ENCODE measurements at regions not wholly inside any gene's neighbourhood (a gene's known extent, or its start where the extent isn't known, plus 50 kb on each side); places are given as distances from the start of the nearest gene placed in this dataset.

DNA sequence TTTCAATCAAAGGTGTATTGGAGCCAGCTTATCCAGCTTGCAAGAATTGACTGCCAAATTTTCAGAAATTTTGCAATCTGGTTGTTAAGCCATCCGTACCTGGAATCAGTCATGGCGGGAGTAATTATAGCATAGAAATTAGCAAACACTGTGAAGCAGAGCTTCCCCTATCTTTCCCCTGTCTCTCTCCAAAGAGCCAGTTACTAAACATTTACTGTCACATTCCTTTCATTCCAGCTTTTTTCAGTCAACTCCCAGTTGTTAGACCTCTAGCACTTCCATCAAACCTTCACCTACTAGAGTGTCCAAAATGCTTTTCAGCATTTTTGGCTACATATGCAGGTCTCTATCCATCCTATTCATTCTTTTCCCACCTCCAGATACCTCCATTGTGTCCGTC is 137.4 kb downstream of the MC4R start:
- Histone ChIP-seq H3K27me3 (replicated peaks; ENCODE audit: insufficient read depth) (no peaks in the 10 kb centered on the region), H3K9me3 (no peaks in the 10 kb centered on the region), H3K27ac (no peak overlapping the region), H3K4me1 (replicated peaks) (no peaks in the 10 kb centered on the region), H3K4me3 (no peak overlapping the region), H3K36me3 (no peaks in the 10 kb centered on the region)
- intact Hi-C loops (cut with DNase I): no loop called here
- no peak for DNase-seq (ENCODE audit: low spot score)
- WGBS: 64% methylated on average over 3 of the region's 3 CpGs
- TF ChIP-seq, protein P1, sequence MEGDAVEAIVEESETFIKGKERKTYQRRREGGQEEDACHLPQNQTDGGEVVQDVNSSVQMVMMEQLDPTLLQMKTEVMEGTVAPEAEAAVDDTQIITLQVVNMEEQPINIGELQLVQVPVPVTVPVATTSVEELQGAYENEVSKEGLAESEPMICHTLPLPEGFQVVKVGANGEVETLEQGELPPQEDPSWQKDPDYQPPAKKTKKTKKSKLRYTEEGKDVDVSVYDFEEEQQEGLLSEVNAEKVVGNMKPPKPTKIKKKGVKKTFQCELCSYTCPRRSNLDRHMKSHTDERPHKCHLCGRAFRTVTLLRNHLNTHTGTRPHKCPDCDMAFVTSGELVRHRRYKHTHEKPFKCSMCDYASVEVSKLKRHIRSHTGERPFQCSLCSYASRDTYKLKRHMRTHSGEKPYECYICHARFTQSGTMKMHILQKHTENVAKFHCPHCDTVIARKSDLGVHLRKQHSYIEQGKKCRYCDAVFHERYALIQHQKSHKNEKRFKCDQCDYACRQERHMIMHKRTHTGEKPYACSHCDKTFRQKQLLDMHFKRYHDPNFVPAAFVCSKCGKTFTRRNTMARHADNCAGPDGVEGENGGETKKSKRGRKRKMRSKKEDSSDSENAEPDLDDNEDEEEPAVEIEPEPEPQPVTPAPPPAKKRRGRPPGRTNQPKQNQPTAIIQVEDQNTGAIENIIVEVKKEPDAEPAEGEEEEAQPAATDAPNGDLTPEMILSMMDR (IDR thresholded peaks at IDR 0.05): no peak
- TF ChIP-seq POLR2A (IDR thresholded peaks at IDR 0.05): no peak
- TF ChIP-seq POLR2AphosphoS5 (IDR thresholded peaks at IDR 0.05): no peak

DNA sequence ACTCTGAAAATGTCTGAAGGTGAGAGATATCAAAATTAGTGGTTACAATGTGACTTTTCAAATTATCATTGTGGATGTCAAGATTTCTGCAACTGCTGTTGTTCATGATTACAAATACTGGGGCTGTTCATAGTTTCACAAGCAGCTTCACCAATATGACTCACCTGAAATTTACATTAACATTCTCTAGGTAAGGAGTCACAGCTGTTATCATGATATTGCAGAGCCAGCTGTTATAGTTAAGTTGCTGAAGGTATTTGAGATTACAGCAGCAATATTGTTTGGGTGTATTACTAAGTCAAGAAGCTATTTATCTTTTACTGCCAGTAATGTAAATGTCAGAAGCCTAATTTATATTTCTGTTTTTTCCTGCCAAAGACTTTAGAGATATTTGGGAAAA is 140.0 kb downstream of the MC4R start:
- Histone ChIP-seq H3K27me3 (replicated peaks; ENCODE audit: insufficient read depth) (no peaks in the 10 kb centered on the region), H3K9me3 (no peaks in the 10 kb centered on the region), H3K4me1 (replicated peaks) (no peaks in the 10 kb centered on the region), H3K36me3 (no peaks in the 10 kb centered on the region), H3K27ac (no peak overlapping the region), H3K4me3 (no peak overlapping the region)
- TF ChIP-seq, protein P1 (IDR thresholded peaks at IDR 0.05): no peak
- TF ChIP-seq POLR2A (IDR thresholded peaks at IDR 0.05) (no peak), POLR2AphosphoS5 (IDR thresholded peaks at IDR 0.05) (no peak)
- intact Hi-C loops (cut with DNase I): no loop called here
- no peak for DNase-seq (ENCODE audit: low spot score)

DNA sequence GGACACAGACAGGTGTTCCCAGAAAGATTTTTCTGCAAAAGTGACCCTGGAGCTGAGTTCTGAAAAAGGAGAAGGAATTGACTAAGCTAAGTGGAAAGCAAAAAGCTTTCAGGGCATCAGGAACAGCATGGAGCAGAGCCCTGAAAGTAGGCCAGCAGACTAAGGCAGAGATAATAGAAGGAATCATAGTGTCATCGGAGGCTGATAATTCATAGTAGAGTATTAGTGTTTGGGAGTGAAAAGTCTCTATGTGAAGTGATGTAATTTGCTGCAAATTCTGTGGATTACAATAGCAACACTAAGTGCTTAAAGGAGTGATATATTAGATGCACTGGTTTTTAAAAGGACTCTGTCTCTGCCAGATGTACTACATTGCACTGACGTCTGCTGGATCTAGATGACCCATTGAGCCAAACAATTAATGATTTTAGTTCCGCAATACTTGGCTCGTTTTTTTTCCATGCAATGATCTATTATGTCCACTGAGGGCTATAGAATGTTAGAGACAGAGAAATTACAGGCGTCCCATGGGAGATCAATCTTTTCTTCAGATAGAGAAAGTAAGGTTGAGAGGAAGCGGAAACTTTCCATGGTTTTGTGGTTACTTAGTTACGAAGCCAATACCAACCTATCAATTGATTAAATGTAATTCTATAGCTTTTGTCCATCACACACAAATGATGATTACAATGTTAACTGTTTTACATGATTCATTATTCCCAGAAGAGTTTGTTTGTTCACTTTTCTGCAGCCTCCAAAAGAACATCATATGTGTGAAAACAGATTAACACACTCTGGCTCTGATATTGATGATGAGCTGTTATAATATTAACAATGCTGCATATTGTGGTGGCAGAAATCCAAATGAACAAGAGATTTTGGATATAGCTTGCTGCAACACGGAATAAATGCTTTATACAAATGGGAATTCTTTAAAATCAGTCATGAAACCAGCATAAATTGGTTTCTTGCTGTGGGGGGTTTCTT is 143.7 kb downstream of the MC4R start:
- TF ChIP-seq POLR2A (IDR thresholded peaks at IDR 0.05) (no peak), POLR2AphosphoS5 (IDR thresholded peaks at IDR 0.05) (no peak)
- TF ChIP-seq, protein P1 (IDR thresholded peaks at IDR 0.05): no peak
- intact Hi-C loops (cut with DNase I): no loop called here
- WGBS: 65% methylated on average over 8 of the region's 8 CpGs

DNA sequence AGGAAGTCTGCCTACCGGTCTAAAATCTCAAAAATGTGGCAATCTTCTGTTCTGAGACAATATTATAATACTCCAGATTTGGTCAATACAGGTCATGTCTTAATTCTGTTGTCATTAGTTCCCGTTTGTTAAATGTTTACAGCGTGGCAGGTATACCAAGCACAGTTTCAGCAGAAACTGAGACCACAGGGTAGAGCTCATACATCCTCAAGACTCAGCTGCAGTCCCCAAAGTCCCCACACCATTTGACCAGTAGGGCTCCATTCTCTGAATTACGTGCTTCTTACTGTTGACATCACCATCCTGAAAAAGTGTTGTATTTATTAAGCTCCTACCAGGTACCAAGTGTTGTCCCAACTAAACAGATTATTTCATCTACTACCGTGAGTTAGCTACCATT is 157.1 kb downstream of the MC4R start:
- 83% methylated on average over 5 of the region's 5 CpGs for WGBS
- H3K9me3 ChIP-seq: no peaks in the 10 kb centered on the region

More for the DNA sequence above, 143.7 kb downstream of the MC4R start:
- H3K4me1 ChIP-seq (replicated peaks): no peaks in the 10 kb centered on the region
- no peaks in the 10 kb centered on the region for H3K9me3 ChIP-seq
- H3K27ac ChIP-seq: no peak overlapping the region
- H3K36me3 ChIP-seq: no peaks in the 10 kb centered on the region
- H3K4me3 ChIP-seq: no peak overlapping the region
- no peak for DNase-seq (ENCODE audit: low spot score)
- no peaks in the 10 kb centered on the region for H3K27me3 ChIP-seq (replicated peaks; ENCODE audit: insufficient read depth)

More for the DNA sequence above, 157.1 kb downstream of the MC4R start:
- no peak for TF ChIP-seq POLR2AphosphoS5 (IDR thresholded peaks at IDR 0.05)
- TF ChIP-seq POLR2A (IDR thresholded peaks at IDR 0.05): no peak
- TF ChIP-seq, protein P1 (IDR thresholded peaks at IDR 0.05): no peak
- no peak for DNase-seq (ENCODE audit: low spot score)
- intact Hi-C loops (cut with DNase I): no loop called here
- Histone ChIP-seq H3K27me3 (replicated peaks; ENCODE audit: insufficient read depth) (no peaks in the 10 kb centered on the region), H3K27ac (no peak overlapping the region), H3K36me3 (no peaks in the 10 kb centered on the region), H3K4me1 (replicated peaks) (no peaks in the 10 kb centered on the region), H3K4me3 (no peak overlapping the region)

All from prostate gland (tissue), 2 donors.